Activated naive CD4-positive, alpha-beta T cell treated with anti-CD3 and anti-CD28 coated beads, Interleukin-2, amount 50 U/mL, for 16 hours (primary cell): ENCODE measurements at regions not wholly inside any gene's neighbourhood (a gene's known extent, or its start where the extent isn't known, plus 50 kb on each side); places are given as distances from the start of the nearest gene placed in this dataset.
"Not testable (repeated sequence)": the region's sequence is repeated elsewhere in the genome, so short reads cannot be mapped to it uniquely, and the experiment has no call there.

Experiments used
- DNase-seq: peaks from one replicate; pipeline ENCODE4 v3.0.0-alpha.2; 2020

DNA sequence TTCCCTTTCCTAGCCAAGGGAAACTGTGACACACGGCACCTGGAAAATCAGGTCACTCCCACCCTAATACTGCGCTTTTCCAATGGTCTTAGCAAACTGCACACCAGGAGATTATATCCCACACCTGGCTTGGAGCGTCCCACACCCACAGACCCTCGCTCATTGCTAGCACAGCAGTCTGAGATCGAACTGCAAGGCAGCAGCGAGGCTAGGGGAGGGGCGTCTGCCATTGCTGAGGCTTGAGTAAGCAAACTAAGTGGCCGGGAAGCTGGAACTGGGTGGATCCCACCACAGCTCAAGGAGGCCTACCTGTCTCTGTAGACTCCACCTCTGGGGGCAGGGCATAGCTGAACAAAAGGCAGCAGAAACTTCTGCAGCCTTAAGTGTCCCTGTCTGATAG, 132.9 kb downstream of the TMEM167A start:
- not testable (repeated sequence) for DNase-seq

DNA sequence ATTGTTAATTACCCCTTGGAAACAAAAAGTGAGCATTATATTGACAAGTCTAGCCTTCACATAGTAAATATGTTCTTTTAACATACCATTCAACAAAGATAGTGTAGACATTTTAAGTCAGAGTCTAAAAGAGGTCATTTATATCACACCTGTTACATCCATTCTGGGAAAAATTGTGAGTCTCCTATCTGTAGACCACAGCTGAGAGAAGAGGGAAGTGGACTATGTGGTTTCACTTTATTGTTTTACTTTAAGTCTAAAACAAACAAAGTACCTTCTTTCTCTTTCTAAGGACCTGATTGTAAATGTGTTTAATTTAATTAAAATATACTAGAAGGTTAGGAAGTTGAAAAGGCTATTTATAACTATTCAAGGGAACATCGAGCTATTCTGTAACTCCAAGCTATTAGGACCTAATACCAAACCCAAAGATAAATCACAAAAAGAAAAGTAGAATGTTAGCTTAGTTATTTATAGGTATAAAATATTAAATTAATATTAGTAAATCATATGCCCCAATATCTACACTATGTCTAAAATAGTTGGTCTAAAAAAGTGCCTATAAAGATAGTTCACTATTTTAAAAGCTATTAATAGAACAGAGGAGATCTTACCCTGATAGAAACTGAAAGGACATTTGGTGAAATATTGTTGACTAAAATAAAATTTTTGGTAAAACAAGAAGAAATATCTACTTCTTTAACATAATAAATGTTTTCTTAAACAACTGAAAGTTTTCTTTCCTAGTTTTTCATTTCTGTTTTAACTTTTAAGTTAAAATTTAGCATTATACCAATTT, 134.9 kb downstream of the TMEM167A start:
- DNase-seq = no peak

DNA sequence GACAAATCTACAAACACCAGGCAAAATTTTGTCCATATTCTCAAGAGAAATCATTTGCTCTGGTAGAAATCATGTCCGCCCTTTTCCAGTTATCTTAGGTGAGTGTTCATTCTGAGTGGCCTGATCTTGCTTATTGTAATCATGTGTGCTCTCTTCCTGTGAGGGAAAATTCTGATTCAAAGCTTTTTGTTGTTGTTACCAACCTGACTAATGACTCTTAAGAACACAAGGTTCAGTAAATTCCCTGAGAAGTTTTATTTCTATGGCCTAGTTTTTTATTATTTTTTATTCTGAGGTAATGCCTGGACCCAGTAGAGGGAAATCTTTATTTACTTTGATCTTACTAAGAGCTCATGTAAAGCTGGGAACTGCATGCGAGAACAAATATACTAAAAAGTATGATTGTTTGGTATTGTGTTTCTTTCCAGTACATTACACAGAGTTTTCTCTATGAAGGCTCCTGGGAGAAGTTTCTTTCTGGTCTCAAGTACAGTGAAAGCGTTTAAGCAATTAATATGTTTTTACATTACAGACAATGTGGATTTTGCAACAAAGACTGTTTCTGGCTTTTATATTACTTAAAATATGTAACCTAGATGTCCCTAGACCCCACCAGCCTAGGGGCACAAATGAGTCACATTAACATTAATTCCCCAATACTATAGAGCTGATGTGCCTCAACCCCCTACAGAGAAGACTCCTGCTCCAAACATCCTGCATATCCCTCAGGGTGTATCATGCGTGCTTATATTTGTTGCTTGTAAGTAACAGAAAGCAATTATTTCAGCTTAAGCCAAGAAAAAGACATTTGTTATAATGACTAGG, 138.1 kb downstream of the TMEM167A start:
- no peak for DNase-seq

DNA sequence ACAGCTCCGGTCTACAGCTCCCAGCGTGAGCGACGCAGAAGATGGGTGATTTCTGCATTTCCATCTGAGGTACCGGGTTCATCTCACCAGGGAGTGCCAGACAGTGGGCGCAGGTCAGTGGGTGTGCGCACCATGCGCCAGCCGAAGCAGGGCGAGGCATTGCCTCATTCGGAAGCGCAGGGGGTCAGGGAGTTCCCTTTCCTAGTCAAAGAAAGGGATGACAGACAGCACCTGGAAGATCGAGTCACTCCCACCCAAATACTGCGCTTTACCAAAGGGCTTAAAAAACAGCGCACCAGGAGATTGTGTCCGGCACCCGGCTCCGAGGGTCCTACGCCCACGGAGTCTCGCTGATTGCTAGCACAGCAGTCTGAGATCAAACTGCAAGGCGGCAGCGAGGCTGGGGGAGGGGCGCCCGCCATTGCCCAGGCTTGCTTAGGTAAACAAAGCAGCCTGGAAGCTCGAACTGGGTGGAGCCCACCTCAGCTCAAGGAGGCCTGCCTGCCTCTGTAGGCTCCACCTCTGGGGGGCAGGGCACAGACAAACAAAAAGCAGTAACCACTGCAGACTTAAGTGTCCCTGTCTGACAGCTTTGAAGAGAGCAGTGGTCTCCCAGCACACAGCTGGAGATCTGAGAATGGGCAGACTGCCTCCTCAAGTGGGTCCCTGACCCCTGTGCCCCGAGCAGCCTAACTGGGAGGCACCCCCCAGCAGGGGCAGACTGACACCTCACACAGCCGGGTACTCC, 144.5 kb downstream of the TMEM167A start:
- DNase-seq = not testable (repeated sequence)

DNA sequence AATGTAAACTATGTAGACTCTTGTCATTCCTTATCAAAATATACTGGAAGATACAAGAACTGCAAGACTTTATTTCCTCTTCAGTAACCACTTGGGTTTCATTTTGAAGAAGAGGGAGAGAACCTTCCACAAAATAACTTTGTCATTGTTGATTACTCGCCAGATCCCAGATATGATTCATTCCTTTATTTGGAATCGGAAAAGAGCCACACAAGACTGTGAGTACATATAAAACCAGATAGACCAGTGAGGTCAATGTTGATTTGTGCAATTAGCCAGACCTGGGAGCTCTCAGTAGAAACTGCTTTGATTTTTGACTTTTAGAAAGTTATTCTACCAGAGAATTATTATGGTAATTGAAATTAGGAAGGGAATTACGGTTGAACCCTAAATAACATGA, 146.1 kb downstream of the TMEM167A start:
- DNase-seq = no peak

DNA sequence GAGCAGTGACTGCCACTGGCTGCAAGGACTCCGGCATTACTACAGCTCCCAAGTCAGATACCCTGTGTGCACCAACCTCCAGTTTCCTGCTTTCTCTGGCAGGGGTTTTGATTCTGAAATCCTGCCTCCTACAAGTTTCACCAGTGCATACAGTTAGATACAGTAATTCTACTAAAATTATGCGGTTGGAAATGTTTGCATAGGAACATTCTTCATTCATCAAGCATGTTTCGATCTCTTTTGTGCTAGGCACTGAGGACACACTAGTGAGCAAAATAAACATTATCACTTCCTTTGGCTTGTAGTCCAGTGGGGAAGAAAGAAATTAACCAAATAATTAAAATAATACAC, 152.2 kb downstream of the TMEM167A start:
- DNase-seq = no peak

DNA sequence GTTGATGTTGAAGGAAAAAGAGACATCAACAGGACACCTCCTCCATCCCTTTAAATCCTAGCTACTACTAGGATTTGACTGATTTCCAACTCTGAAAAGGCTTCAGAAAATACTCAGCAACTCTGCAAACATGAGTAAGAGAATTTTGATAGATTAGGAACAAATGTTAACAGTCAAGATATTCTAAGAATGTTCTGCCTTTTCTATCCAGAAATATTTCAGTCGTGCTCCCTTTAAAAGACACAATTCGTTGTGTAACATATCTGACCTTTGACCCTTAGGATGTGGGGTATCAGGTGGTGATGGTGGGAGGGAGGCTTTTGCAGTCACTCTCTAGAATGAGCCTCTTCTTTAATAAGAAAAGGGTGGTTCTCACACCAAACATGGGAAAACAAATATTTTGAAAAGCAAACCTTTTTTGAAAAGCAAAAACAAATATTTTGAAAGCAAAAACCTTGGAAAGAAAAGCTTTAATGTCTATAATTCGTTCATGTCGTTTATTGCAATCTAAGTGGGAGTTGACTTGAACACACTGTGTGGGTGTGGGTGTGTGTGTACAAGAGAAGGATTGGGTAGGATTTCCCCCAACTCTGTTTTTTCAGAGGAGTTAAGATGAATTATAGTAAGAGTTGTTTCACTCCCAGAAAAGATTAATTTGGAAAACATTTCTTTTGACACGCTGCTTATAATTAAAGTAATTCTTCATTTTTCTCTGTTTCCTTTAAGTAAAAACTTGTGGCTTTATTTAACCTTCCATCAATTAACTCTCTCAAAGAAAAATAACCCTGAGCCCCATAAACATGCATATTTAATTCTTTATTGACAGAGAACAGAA, 152.8 kb downstream of the TMEM167A start:
- no peak for DNase-seq

DNA sequence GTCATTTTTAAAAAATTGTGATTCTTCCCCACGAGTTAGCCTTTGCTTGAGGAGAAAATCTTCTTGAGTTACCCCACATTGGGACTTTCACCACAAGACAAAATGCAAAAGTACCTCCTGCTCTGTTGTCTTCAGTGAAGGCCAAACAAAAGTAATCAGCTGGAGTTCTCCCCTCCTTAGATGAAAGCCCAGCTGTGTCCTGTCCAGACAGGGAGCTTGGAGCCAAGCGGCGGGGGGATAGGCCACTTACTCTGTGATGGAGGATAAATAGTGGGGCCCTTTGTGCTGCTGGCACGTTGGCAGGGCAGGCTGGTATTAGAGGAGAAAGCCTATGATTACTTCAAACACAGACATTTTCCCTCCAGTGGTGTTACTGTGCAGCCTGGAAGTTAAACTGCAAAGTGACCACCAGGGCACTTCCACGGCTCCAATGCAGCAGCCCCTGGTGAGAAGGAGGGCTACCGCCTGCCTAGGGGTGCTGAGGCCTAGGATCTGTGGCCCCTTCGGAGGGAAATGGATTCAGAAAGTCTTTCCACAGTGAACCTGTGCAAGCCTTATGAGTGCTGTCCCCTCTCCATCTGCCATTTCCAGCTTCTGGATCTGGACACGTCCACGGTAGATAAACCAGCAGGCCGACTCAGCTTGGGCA, 155.0 kb downstream of the TMEM167A start:
- no peak for DNase-seq

DNA sequence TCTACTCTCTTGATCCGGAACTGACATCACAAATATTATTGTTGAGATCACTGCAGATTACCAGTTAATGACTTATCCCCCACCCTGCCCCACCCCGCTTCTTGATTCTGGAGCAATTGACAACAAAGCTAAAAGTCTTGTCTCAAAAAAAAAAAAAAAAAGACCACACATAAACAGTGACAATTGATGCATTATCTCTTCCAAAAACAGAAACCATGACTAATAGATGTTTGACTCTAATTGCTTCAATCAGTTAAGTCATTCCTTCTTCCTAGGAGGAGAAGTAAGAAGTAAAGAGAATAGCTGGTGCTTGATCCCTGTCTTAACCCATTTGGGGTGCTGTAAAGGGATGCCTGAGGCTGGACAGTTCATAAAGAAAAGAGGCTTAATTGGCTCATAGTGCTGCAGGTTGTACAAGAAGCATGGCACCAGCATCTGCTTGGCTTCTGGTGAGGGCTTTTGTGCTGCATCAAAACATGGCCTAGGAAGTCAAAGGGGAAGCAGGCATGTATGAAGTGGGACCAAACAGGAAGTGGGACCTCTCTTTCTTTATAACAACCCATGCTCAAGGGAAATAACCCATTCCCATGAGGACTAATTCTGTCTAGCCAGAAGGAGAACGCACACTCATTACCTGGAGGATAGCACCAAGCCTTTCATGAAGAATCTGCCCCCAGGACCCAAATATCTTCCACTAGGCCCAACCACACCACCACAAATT, 158.7 kb downstream of the TMEM167A start:
- DNase-seq = no peak

DNA sequence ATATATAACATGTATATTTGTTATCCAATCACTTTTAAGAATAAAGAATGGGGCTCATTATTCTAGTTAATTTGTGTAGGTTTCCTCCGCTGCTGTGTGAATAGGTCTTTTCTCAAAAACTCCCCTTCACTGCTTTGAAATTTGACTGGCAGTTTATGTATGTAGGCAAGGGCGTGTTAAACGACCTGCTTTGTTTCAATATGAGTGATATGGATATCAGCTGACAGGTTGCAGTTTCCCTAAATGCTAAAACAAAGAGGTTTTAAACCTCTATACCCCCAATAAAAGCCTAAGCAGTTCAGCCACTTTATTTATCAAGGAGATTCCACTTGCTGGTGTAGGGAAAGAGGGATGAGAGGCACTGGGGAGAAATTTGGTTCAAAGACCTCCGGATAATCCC, 159.6 kb downstream of the TMEM167A start:
- DNase-seq = no peak

DNA sequence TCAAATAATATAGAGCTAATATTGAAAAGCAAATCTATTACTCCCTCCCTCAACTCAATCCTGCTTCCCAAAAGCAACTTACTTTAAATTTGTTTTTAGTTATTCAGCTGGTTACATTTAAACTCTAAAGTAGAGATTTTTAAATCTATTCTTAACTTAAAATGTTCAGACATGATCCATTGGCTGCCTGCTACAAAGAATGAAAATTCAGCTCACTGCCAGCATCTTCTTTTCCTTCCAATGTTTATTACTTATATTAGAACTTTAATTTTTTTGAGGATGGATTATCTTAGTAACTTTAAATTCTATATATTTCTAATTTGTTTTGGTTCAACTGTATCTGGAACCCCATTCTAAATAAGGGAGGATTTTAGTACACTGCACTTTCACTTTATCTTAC, 163.2 kb downstream of the TMEM167A start:
- DNase-seq = no peak

DNA sequence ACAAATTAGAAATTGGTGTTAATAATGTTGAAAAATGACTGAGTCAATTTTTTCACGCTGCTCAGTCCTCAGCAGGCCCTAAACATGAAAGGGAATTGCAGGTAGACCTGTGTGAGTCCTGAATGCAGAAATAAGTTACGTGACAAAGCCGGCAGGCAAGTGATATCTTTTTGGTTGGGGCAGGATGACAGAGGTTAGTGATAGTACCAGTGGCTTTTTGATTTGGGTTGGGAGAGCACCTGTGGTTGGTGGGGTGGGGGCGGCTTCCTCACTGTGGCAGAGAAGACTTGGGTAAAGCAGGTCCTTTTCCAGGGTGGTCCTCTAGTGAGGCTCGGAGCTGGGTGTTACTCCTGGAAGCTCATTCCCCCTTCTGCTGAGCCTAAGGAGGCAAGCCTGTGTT, 164.7 kb downstream of the TMEM167A start:
- no peak for DNase-seq

DNA sequence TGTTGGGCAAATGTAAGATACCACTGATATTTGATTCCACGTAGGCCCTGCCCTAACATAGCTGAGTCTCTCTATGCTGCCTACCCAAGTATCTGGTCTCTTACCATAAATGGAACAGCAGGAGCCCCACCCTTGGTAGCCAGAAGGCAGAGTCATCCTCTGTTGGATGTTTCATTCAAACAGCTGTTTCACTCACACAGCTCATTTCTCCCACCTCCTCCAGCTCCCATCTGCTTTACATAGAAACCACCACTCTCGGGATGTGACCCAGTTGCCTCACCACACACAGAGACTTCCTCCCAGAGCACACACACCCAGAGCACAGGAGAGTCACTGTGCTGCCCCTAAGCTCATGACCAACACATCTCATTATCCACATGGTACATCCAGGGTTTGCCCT, 165.3 kb downstream of the TMEM167A start:
- no peak for DNase-seq

DNA sequence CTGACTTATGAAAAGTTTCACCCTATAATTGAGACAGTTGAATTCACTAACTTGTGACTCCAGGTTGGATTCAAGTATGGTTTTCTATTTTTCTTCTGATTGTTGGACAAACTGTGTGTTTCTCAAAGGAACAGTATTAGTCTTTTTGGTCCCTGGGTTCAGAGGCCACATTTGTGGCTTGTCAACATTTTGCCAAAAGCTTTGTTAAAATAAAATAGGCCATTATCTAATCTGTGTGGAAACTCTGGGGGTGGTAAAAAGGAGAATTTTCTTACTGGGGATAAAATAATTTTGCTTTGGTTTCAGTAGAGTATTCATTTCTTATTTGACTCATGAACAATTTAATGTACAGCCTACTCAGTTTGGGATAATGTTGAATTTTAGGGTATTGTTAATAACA, 166.3 kb downstream of the TMEM167A start:
- DNase-seq = no peak

DNA sequence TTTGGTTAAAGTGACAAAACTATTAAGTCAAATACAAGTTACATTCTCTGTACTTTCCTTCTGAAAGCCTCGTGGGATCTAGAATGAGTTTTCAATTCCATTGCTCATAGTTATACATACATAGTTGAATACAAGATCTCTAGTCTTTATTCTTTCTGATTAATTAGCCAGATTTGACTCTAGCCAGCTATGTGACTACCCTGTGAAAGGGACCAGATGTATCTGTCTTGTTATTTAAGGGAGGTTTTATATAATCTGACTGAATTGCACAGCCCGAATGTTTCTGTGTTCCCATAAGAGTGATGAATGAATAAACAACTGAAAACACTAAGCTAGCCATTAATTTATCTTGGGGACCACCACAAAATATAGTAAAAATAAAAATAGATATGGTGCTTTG, 166.7 kb downstream of the TMEM167A start:
- DNase-seq = no peak

DNA sequence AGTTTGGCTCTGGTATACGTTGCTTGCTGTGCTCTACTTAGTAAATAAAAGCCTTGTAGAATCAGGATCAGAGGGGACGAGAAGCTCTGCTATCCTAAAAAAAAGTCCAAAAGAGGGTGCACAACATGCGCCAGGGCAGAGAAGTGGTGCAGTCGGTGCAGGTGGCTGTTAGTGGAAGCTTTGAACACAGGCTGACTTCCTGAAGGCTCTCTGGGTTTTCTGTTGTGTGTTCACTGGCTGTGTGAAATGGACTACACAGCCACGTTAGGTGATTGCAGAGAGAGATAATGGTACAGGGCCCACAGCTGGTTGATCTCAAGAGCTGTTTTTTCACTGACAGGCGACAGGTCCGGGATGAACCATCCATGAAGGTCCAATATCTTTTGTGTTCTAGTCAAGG, 167.4 kb downstream of the TMEM167A start:
- no peak for DNase-seq

DNA sequence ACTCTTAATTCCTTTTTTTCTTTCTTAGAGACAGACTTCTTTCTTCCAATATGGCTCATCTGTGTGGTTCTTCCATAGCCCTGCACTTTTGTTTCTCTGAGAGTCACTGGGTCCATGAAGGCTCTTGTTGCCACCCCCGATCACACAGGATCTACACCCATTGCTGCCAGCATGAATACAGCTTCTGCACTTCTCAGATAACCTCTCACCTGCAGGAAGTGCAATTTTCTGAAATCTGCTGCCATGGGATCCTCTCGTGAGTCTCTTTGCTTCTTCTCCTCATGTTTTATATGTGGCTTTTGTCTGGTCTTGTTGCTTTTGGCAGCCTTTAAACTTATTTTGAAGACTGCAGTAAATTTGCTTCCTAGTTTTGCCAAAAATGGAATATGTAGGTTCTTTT, 171.2 kb downstream of the TMEM167A start:
- no peak for DNase-seq

DNA sequence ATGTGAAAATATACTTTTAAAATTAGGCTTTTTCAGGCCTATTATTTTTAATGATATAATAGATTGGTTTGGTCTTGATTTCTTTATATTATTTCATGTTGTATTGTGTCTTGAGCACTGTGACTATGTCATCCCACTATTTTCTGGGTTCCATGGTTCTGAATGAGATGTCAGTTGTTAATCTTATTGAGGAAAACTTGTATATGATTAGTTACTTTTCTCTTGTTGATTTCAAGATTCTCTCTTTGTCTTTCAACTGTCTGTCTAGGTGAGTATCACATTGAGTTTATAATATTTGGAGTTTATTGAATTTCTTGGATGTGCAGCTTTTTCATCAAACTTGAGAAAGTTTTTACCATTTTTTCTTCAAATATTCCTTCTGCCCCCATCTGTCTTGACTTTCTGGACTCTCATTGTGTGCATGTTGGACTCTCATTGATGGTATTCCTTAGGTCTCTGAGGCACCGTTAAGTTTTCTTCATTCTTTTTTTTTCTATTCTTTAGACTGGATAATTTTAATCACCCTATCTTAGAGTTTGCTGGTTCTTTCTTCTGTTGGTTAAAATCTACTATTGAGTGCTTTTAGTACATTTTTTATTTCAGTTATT, 175.8 kb downstream of the TMEM167A start:
- no peak for DNase-seq

DNA sequence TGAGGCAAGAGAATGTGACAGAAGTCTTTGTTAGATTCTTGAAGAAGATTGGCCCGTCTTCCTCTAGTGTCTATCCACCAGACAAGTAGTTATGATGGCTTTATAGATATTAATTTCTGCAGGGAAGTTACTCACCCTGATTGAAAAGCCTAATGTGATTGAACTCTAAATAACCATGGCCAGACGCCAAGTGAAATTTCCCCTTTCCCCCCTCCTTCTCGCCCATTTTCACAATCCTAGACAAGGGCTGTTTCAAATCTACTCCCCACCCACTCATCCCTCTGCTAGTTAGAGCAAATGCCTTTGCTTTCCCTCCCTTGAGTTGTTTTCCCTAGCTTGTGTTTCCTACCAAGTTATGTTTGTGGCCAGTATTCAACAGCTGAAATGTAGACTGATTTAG, 182.5 kb downstream of the TMEM167A start:
- no peak for DNase-seq

DNA sequence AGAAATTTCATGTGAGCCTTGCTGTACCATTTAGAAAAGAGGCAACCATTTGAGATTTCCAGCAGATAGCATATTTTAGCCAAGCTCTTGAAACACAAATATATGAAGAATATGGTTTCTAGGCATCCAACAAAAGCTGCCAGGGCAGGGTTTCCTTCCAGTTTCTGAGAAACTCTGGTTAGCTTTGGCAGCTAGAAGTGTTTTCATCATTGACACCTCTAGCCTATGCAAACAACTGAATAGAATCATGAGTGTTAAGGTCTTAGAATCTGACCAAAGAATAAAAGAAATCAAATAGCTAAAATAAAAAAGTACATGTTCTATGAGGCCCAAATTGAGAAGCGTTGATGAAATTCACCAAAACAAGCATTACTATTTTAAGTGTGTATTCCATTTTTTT, 188.1 kb downstream of the TMEM167A start:
- no peak for DNase-seq

DNA sequence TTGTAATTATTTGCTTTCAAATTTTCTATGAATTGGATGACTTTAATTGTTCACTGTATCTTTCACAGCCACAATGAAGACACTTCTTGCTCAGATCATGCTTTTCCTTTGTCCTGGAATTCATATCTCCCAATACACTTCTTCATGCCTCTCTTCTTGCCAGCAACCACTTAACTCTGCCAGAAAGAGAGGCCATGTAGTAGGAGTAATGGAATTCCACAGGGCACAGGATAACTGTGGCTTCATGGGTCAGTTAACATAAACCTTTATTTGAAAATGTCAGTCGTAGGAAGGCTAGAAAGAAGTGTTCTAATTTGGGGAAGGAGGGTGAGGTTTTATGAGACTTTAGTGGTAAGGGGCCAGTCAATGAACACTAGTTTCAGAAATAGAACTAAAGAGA, 190.3 kb downstream of the TMEM167A start:
- no peak for DNase-seq
